Amygdala (tissue), 56 donors: ENCODE measurements at regions not wholly inside any gene's neighbourhood (a gene's known extent, or its start where the extent isn't known, plus 50 kb on each side); places are given as distances from the start of the nearest gene placed in this dataset.
"Not testable (repeated sequence)": the region's sequence is repeated elsewhere in the genome, so short reads cannot be mapped to it uniquely, and the experiment has no call there.

Experiments used
- DNase-seq, 56 donors: peaks; one replicate each; lab custom pipeline; 2025; lab: John Stamatoyannopoulos, UW

DNA sequence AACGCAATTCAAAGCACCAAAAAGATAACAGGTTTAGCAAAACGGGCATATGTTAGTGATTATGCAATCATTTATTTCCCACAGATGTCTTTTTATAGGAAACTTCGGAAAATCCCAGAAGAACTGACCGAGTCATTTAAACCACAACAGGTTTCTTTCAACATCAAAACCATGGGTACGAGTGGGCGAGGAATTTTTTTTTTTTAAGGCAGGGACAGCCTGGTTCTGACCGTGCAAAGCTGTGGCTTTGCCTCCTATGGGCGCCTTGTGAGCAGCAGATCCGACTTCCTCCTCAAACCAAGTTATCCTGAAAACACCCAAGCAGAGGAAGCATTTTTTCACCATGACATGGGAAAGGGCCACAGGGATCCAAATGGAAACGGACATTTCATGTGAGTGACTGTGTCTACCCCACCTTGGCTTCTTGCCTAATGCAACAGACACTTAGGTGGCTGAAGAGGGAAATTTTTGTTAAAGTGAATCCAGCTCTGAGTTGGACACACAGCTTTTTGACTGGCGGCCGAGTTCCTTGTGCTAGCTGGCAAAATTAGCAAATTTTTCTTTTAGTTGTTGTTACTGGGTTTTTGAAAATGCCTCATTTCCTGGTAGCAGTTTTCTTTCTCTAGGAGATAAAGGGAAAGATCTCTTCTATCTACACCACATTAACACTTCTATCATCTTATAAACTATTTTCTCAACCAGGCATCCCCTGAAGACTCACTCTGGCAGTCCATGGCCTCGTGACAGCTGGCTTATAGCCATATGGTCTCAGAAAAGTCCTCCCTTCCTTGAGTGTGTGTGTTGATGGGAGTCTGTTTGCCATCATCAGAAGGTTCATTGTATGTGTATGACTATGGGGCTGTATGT is 487.4 kb upstream of the ZEB2 start:
- peak in 3 of 56 donors; percentile 3 to 20 (median 6) for DNase-seq

DNA sequence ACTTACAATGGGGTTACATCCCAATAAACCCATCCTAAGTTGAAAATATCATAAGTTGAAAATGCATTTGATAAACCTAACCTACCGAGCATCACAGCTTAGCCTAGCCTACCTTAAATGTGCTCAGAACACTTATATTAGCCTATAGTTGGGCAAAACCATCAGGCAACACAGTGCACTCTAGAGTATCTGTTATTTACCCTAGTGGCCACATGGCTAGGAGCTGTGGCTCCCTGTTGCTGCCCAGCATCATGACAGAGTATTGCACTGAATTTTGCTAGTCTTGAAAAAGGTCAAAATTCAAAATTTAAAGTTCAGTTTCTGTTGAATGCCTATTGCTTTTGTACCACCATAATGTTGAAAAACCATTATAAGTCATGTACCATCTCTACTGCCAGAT is 482.7 kb upstream of the ZEB2 start:
- DNase-seq, result no peak

DNA sequence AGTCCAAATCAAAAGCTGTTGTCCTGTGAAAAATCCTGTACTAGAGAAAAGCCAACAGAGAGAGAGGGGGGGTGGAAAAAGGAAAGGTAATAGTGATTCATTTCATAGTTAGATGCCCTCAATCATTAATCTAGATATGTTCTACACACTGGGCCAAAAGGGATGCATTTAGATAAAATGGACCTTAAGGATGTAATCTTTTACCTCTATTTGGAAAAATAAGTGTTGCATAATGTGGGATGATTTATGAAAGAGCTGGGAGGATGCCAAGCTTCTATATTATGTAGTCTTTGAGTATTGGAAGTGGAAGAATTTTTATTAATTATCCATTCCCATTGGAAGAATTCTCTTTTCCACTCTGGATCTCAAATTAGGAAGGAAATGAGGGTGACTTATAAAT is 480.5 kb upstream of the ZEB2 start:
- no peak for DNase-seq

DNA sequence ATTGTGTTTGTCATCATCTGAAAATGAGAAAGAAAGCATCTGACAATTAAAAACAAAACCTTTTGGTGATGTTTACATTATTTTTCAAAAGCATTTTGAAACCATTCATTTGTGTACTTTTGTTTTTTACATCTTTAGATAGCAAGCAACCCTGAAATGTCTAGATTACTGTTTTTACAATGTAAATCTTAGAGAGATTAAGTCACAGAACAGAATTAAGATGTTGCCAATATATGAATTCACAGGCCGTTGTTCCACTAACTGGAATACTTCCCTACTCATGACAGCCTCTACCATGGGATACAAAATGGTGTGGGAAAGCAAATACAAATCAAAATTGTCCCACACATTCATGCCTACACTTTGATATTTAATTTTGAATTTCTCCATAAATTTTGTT is 480.0 kb upstream of the ZEB2 start:
- DNase-seq, result no peak

DNA sequence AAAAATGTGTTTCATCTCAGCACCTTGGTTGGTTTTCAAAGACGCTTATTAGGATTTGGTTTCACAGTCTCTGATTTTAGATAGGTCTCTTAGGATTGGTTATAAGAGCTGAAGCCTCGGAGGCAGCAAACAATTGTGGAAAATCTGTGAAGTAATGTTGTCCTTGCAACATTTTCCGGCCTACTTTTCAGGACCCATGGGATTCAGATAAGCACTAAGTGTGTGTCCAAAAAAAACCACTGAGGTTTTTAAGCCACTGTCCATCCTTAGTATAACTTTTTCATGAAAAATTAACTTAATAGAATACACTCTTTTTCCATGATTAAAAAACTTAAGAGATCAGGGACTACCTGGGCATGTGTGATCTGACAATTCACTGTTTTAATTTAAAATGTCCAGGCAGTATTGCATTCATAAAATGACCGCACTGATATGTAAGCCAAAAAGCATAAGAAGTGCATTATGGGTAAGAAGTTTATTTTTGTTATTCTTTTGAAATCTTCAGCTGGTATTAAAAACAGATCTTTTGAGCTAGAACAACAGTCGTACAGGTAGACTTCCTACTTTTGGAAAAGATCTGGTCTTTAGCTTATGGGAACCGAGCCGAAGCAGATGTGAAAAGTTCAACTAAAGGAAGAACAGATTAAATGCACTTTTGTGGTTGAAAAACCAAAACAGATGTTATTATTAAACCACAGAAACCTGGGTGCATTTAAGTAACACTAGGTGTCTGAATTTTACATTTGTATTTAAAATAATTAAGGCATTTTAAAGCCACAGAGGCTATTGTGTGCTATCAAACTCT is 479.4 kb upstream of the ZEB2 start:
- DNase-seq, result no peak

DNA sequence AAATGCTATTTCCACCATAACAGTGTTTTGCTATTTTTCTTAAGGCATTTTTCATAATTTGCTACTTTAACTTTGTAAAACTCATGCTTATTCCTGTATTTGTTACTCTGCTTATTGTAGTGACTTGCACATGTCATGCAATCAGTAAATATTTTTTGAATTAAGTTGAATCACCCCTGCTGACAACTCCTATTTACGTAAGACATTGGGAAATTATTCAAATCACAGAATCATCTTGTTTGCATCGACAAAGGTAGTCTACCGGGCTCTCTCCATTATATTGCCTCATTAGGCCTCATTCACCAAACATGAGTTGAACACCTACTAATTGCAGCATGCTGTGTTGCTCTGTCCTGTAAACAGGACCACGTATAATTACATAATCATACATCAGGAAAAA is 478.5 kb upstream of the ZEB2 start:
- DNase-seq, result no peak

DNA sequence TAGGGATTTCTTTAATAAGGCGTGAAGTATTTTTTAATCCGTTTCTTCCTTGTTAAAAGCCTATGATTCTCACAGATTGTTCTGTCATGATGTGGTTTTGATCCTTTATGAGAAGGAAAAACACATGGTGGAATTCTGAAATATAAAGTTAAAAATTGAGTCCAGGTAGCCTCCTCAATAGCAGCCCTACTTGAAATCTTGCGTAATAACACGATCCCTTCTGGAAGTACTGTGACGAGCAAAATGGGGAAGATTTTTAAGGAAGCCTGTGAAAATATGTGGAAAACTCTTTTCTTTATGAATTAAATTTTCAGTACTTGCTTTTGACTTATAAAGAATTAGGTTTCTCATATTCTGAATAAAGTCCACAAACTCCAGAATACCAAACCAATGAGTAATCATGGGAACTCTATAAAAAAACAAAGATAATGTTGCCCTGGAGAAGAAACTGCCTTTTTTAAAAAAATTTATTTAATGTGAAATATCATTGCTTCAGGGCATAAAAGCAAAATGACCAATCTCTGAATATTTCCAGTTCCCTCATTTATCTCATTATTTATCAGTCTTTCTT is 476.4 kb upstream of the ZEB2 start:
- no peak for DNase-seq

DNA sequence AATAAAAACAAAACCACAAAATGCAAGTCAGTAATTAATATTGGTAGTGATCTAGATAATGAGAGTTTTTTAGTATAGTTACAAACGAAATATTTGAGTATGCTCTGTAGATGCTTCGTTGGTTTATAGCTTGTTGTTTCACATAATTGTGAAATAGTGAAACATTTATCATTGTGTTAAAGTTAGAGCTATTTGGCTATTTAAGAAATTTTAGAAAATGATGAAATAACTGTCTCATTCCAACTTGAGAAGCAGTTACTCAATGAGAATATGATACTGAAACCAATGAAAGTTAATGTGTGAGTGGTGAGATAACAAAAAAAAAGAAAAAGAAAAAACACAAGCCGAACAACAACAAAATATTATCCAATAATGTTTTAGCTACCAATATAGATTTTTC is 475.6 kb upstream of the ZEB2 start:
- DNase-seq, result no peak

DNA sequence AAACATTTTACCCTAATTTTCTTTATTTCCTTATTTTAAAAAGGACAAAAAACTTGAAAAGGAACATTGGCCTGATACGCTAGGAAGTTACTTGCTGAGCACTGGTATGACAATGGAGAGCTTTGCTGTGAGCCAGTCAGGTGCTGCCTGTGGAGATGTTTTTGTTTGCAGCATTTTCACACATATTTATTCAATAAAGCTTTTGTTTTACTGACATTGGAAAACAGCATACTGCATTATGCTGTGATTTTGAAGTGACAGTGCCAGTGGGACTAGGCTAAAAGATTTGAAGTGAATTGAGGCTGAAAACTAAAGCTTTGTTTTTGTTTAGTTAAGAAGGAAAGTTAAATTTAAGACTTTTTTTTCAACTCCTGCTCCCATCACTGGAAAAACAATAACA is 470.7 kb upstream of the ZEB2 start:
- peak in 12 of 56 donors; percentile 8 to 43 (median 28) for DNase-seq

DNA sequence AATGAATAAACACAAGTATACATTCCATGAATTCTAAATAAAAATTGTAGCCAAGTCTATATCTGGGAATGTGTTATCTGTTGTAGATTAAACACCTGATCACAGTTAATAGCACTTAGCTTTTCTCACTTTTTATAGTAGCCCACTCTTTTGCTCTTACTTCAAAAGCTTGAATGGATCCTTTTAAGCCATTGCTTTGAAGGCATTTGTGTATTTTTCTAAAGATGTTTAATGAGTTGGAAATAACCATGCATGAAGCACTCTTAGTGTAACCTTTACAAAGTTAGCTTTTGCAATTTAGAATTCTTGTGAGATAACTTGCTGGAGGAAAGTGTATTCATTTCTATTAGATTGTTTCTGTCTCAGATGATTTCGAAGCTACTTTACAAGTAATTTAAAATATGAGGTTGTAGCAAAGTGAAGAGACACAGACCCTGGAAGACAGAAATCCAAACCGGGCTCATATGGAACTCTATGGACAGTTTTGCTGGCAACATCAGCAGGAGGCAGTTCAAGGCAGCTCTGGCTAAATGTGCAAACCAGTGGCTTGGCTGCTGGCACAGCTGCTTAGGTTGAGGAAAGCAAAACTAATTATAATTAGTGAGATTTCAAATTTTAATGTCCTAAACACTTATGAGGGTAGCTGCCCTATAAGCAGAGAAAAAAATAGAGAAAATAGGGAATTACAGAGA is 469.8 kb upstream of the ZEB2 start:
- peak in 4 of 56 donors; percentile 5 to 20 (median 17) for DNase-seq

DNA sequence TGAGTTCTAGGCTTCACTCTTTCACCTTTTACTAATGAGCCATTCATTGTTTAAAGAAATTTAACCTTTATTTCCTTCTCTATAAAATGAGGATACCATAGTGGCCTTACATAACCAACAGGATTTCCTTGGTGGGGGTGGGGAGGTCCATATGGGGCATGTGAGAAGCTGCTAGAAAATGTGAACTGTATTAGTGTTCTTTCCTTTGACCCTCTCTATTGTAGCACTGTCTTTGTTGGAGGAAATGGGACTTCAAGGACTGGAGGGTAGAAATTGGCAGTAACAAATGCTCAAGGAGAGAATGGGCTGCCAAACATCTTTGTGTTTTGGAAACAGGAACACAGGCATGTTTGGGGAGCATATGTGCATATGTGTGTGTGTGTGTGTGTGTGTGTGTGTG is 468.7 kb upstream of the ZEB2 start:
- no peak for DNase-seq

DNA sequence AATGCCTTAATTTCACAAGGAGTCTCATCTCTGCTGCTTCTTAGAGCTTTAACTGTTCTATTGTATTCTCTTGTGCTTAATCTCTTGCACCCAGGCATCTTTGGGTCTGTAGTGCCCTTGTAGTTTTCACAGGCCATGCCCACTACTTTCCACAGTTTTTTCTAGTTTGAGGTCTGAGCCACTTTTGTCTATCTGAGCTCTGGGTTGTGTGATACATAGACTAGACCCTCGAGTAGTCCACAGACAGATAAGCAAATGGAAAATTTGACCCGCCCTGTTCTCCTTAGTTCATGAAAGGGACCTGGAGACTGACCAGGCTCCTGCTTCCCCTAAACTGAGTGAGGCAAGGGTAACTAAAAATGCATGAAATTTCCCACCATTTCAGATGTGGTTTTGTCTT is 466.8 kb upstream of the ZEB2 start:
- no peak for DNase-seq

DNA sequence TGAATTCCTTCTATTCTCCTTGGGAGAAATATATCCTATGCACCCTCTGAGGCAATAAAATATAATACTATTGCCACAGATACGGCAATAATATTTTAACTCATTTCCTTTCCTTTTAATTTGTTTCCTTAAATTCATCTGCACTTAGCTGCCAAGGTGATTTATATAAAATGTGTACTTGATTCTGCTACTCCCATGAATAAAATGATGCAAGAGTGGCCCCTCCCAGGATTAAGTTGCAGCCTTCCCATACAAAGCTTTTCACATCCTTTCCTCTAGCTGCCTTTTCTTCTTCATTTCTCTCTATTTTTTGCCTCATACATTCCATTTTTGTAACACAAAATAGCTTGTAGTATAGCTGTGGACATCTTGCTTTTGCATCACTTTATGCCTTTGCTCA is 464.1 kb upstream of the ZEB2 start:
- DNase-seq, result no peak

DNA sequence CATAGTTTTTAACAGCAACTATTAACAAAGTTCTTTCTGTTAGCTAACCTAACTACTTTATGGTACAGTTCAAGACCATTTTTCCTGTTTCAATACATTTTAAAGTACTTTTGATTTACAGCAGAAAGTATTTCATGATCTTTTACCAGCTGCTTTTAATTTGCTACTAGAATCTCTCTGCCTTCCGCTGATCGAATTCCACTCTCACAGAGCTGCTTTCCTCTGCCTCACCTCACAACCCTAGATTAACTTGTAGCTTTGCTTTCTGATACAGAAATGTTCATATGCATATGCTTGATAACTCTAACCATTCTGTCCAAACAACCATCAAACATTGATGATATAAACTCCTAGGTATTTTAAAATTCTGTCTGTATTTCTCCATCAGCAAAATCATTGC is 463.2 kb upstream of the ZEB2 start:
- DNase-seq, result no peak

DNA sequence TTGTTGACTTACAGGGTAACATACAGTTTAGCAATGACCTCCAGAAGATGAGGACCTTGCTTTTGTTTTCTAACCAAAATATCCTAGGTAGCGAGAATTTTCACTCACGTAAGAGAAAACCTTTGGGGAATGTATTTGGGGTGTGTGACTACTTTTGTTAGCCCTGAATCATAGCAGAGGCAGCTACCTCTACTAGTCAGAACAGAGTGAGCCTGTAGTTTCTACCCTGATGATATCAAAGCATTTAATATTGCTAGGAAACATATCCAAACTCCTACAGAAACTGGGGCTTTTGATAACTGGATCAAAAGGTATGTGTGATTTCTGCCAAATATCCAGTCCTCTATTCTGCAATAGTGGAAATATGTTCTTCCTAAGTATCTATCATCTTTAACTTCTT is 462.6 kb upstream of the ZEB2 start:
- DNase-seq, result no peak

DNA sequence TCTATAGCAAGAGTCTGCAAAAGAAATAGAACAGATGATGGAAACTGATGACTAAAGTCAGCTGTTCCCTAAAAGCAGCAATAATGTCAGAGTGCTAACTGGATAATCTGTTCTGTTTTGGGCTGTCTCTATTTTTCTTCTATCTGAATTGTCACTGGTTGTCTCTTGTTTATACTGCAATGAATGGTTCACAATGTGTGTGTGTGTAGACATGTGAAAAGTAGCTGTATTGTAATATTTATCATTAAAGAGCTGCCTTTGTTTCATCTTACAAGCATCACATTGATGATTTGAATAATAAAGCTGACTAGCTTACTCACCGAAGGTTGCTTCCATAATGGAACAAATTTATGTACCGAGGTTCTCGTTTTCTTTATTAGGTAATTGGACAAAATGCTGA is 456.0 kb upstream of the ZEB2 start:
- DNase-seq, result peak in 2 of 56 donors; percentile 13 to 69

DNA sequence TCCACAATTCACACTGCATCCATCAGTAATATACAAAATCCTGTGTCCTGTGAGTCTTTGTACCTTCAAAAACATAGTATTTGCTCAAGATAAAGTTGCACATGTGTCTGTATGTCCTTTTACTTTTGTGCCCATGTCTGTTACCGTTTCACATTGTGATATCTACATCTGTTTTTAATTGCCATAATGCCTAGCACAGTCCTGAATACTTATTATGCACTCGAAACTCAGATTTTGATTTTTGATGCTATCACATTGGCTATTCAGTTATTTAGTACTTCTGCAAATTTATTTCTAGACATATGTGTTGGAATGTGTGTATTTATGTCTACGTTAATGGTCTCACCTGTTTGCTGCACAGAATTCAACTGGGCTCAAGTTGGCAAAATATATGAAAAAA is 452.8 kb upstream of the ZEB2 start:
- DNase-seq, result no peak

DNA sequence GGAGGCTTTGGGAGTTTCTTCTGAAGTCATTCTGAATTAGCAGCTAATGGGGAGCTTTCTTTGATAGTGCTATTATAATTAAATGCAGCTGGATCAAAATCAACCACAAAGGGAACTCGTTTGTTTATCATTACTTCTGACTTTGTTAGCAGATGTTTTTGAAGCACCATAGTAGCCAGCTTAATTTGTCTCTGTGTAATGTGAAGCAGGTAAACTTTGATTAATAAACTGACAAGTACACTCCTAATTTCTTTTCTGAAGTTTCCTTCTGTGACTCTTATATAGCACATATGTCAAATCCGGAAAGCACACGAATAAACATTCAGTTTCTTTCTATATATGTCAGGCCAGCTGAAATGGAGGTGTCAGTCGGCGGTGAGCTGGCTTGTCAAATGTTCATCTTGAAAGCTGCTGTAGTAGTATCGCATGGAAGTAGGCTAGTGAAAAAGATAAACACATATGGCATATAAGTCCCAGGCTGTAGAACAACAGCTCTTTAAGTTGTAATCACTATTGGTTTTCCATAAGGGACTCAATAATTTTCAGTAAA is 451.9 kb upstream of the ZEB2 start:
- DNase-seq, result no peak

DNA sequence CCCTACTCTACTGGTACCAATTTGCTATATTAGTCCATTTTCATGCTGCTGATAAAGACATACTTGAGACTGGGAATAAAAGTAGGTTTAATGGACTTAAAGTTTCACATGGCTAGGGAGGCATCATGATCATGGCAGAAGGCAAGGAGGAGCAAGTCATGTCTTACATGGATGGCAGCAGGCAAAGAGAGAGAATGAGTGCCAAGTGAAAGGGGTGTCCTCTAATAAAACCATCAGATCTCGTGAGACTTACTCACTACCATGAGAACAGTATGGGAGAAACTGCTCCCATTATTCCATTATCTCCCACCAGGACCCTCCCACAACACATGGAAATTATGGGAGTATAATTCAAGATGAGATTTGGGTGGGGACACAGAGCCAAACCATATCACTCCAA is 450.5 kb upstream of the ZEB2 start:
- not testable (repeated sequence) for DNase-seq

DNA sequence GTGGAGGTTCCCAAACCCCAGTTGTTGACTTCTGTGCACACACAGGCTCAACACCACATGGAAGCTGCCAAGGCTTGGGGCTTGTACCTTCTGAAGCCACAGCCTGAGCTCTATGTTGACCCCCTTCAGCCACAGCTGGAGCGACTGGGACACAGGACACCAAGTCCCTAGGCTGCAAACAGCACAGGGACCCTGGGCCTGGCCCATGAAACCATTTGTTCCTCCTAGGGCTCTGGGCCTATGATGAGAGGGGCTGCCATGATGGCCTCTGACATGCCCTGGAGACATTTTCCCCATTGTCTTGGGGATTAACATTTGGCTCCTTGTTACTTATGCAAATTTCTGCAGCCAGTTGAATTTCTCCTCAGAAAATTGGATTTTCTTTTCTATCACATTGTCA is 449.6 kb upstream of the ZEB2 start:
- DNase-seq, result not testable (repeated sequence)

DNA sequence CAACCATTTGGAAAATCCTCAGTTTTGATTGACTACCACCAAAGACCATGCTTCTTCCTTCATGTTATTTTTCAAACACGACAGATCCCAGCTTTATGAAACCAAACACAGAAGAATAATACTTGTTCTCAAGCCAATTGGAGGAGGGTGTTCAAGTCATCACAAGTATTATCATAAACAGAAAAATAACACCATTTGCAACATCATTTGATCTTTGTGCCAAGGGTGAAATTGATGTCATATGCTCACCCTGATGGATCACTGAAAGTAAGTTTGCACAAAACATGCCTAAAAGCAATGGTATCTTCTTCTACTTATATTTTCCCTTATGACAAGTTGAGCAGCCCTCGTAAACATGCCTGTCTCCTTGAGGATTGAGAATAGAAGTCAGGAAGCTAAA is 448.0 kb upstream of the ZEB2 start:
- DNase-seq, result no peak
